ENCODE measurements at regions not wholly inside any gene's neighbourhood (a gene's known extent, or its start where the extent isn't known, plus 50 kb on each side); places are given as distances from the start of the nearest gene placed in this dataset.

GRCh38 chr9:106668534-106668933, 194.4 kb upstream of the ZNF462 start:
- no peak for DNase-seq (ENCODE audit: low read depth)
- TF ChIP-seq, protein P1, sequence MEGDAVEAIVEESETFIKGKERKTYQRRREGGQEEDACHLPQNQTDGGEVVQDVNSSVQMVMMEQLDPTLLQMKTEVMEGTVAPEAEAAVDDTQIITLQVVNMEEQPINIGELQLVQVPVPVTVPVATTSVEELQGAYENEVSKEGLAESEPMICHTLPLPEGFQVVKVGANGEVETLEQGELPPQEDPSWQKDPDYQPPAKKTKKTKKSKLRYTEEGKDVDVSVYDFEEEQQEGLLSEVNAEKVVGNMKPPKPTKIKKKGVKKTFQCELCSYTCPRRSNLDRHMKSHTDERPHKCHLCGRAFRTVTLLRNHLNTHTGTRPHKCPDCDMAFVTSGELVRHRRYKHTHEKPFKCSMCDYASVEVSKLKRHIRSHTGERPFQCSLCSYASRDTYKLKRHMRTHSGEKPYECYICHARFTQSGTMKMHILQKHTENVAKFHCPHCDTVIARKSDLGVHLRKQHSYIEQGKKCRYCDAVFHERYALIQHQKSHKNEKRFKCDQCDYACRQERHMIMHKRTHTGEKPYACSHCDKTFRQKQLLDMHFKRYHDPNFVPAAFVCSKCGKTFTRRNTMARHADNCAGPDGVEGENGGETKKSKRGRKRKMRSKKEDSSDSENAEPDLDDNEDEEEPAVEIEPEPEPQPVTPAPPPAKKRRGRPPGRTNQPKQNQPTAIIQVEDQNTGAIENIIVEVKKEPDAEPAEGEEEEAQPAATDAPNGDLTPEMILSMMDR (IDR thresholded peaks at IDR 0.05; ENCODE audit: control insufficient read depth, extremely low read depth, insufficient read depth) = no peak
- no peak overlapping the region for H3K4me3 ChIP-seq (ENCODE audit: low read depth, low read length)

- no peak overlapping the region for H3K4me3 ChIP-seq (ENCODE audit: low read depth, low read length)
- no peak for DNase-seq (ENCODE audit: low read depth)
- TF ChIP-seq, protein P1 (IDR thresholded peaks at IDR 0.05; ENCODE audit: control insufficient read depth, extremely low read depth, insufficient read depth) = no peak
These were observed 193.1 kb upstream of the ZNF462 start for GRCh38 chr9:106669835-106670234.

- DNase-seq (ENCODE audit: low read depth) = peak; percentile 93
- no peak overlapping the region for H3K4me3 ChIP-seq (ENCODE audit: low read depth, low read length)
- TF ChIP-seq, protein P1 (IDR thresholded peaks at IDR 0.05; ENCODE audit: control insufficient read depth, extremely low read depth, insufficient read depth) = no peak
These were observed 192.5 kb upstream of the ZNF462 start for GRCh38 chr9:106670418-106670817.

GRCh38 chr9:106675780-106676179, 187.2 kb upstream of the ZNF462 start:
- TF ChIP-seq, protein P1 (IDR thresholded peaks at IDR 0.05; ENCODE audit: control insufficient read depth, extremely low read depth, insufficient read depth) = no peak
- no peak for DNase-seq (ENCODE audit: low read depth)
- H3K4me3 ChIP-seq (ENCODE audit: low read depth, low read length) = no peak overlapping the region

DNA sequence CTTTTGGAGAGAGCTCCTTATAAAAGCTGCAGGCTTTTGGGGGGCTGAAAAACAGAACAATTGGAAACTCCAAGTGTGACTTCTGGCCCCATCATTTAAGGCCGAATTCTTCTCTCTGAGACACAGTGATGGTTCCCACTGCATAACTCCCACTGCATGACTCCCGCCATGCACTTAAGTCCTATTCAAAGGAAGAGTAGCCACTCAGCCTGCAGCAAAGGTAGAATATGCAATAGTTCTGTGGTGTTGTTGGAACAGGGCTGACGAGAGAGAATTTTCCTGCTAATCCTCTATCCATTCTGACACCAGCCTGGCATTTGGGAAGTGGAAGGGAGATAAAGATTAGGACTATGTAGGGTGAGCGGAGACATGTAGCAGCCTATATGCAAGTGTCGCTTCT, 185.6 kb upstream of the ZNF462 start:
- TF ChIP-seq, protein P1 (IDR thresholded peaks at IDR 0.05; ENCODE audit: control insufficient read depth, extremely low read depth, insufficient read depth) = no peak
- H3K4me3 ChIP-seq (ENCODE audit: low read depth, low read length) = no peak overlapping the region
- DNase-seq (ENCODE audit: low read depth) = no peak

DNA sequence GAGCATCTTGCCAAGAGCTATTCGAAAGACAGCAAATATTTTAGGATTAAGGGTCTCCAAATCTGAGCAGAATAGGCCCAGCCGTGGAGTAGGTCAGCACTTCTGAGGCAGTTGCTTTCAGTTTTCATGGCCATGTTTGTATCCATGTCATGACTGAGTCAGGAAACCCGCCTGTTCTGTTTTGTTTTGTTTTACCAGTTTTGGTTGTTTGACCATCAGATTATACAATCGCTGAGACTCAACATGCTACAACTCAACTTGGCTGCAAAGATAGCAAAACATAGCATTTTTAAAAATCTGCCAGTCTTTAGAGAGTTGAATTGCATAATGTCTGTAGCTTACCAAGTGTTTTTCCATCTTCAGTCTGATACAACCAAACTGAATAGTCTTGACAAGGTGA, 185.1 kb upstream of the ZNF462 start:
- TF ChIP-seq, protein P1 (IDR thresholded peaks at IDR 0.05; ENCODE audit: control insufficient read depth, extremely low read depth, insufficient read depth) = no peak
- no peak for DNase-seq (ENCODE audit: low read depth)
- H3K4me3 ChIP-seq (ENCODE audit: low read depth, low read length) = no peak overlapping the region

DNA sequence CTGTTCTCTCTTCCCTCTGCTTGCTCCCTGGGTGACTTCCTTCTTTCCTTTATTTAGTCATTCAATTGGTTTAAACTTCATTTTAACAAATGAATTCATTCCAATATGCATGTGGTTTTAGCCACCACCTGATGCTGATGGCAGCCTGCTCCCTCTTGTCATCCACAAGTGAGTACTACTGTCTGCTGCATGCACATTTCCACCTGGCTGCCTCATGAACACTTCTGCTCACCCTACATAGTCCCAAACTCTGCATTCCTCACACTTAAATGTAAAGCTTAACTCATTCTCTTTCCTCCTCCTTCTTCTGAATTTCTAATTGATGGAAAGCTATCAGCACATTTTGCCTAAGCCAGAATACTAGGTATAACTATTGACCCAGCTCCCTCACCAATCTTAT, 184.7 kb upstream of the ZNF462 start:
- TF ChIP-seq, protein P1 (IDR thresholded peaks at IDR 0.05; ENCODE audit: control insufficient read depth, extremely low read depth, insufficient read depth) = no peak
- no peak for DNase-seq (ENCODE audit: low read depth)
- no peak overlapping the region for H3K4me3 ChIP-seq (ENCODE audit: low read depth, low read length)

All from LNCaP clone FGC (cell line).